K562 (cell line): ENCODE measurements at regions not wholly inside any gene's neighbourhood (a gene's known extent, or its start where the extent isn't known, plus 50 kb on each side); places are given as distances from the start of the nearest gene placed in this dataset.

Source experiments
- ATAC-seq: fragments of 200-7000 bp; cut with Tn5 transposase; 3 replicates; pipeline ENCODE4 v1.9.1; 2020; ENCODE audit warnings: moderate library complexity
- BruUV-seq: library from RNA; stranded (reverse); fragments of 400-500 nt; replicated peaks from 2 replicates; lab custom pipeline; 2021; lab: Mats Ljungman, UMichigan
- CTCF ChIA-PET: fragments of 300-600 bp; formaldehyde crosslinking; extraction: SDS; loops from one replicate; lab custom pipeline; 2021; ENCODE audit warnings: low intra/inter-chr PET ratio; lab: Yijun Ruan, JAX
- POLR2A ChIA-PET: fragments of 300-600, 350-650 bp; sonication (Branson Sonifier 250); formaldehyde crosslinking; extraction: SDS; loops from one replicate; lab custom pipeline; 2021; ENCODE audit warnings: antibody characterized with exemption, inconsistent platforms; lab: Yijun Ruan, JAX
- DNase-seq, 4 experiments: peaks; one replicate each; pipeline versions ENCODE4 v3.0.0 to v3.0.0-alpha.2; 2011 to 2018; ENCODE audit warnings: low spot score in 3 of 4, mixed read lengths in 3 of 4; ENCODE audit errors: extremely low read depth in 1 of 4
- FAIRE-seq: peaks from 2 replicates; lab custom pipeline; 2011; peaks lifted over from hg19 to GRCh38; lab: Jason Lieb, UNC
- H2AFZ ChIP-seq: 2 replicates; pipeline ENCODE4 v1.6.0; 2011; ENCODE audit warnings: low read depth, low read length, control low read depth, inconsistent platforms
- H3K27ac ChIP-seq: fragments of 200-600 bp; 3 replicates; pipeline ENCODE4 v1.8.0; 2011; ENCODE audit warnings: low read depth, mild to moderate bottlenecking, control low read depth, inconsistent platforms, low read length, moderate library complexity, mixed read lengths; ENCODE audit errors: extremely low read depth
- H3K27me3 ChIP-seq, 2 experiments: fragments of 300-600 bp in 1 of 2; 2 replicates in 1 of 2; 3 replicates in 1 of 2; pipeline versions ENCODE4 v1.6.0 to v1.8.0; 2011; ENCODE audit warnings: inconsistent platforms in 2 of 2, low read length in 2 of 2, mild to moderate bottlenecking in 1 of 2, mixed read lengths in 1 of 2, moderate library complexity in 1 of 2; ENCODE audit not compliant: control insufficient read depth in 2 of 2, insufficient read depth in 2 of 2
- H3K36me3 ChIP-seq: fragments of 300-600 bp; 3 replicates; pipeline ENCODE4 v1.8.0; 2011; ENCODE audit warnings: mild to moderate bottlenecking, low read length, inconsistent platforms; ENCODE audit not compliant: control insufficient read depth, insufficient read depth
- H3K4me1 ChIP-seq, 2 experiments: fragments of 200-600 bp in 1 of 2; replicated peaks in 1 of 2; 2 replicates in 1 of 2; 3 replicates in 1 of 2; pipeline versions ENCODE4 v1.5.1 to v1.8.0; 2011; ENCODE audit warnings: inconsistent platforms in 2 of 2, low read length in 2 of 2, mild to moderate bottlenecking in 1 of 2, mixed read lengths in 1 of 2, moderate library complexity in 1 of 2; ENCODE audit not compliant: control insufficient read depth in 2 of 2, insufficient read depth in 2 of 2
- H3K4me2 ChIP-seq: 2 replicates; pipeline ENCODE4 v1.6.1; 2011; ENCODE audit warnings: low read length, control low read depth, inconsistent platforms, mixed read lengths; ENCODE audit not compliant: insufficient read depth
- H3K4me3 ChIP-seq: fragments of 200-600 bp; sonication (generic), shearing (Covaris generic); 2 replicates; pipeline ENCODE4 v1.5.1; 2016; ENCODE audit warnings: control low read depth, inconsistent platforms
- H3K79me2 ChIP-seq: fragments of 200-600 bp; 3 replicates; pipeline ENCODE4 v1.8.0; 2011; ENCODE audit warnings: low read length, inconsistent platforms; ENCODE audit not compliant: control insufficient read depth, insufficient read depth
- H3K9ac ChIP-seq, 2 experiments: 2 replicates each; pipeline versions ENCODE4 v1.6.0 to v1.6.1; 2011; ENCODE audit warnings: low read depth in 2 of 2, low read length in 2 of 2, control low read depth in 1 of 2, inconsistent platforms in 1 of 2, mild to moderate bottlenecking in 1 of 2, mixed read lengths in 1 of 2; ENCODE audit not compliant: insufficient read depth in 1 of 2
- H3K9me1 ChIP-seq: one replicate; pipeline ENCODE4 v1.6.0; 2011; ENCODE audit warnings: inconsistent platforms, mild to moderate bottlenecking, low read length, moderate library complexity; ENCODE audit not compliant: control insufficient read depth, insufficient read depth
- H3K9me3 ChIP-seq: replicated peaks from 2 replicates; pipeline ENCODE4 v1.5.1; 2011; ENCODE audit warnings: low read depth, low read length, inconsistent platforms; ENCODE audit not compliant: control insufficient read depth, insufficient read depth
- H4K20me1 ChIP-seq: replicated peaks from 2 replicates; pipeline ENCODE4 v1.6.1; 2011; ENCODE audit warnings: low read length, inconsistent platforms, mixed read lengths; ENCODE audit not compliant: control insufficient read depth, insufficient read depth
- ARID2 ChIP-seq: fragments of 450-650 bp; IDR thresholded peaks from 2 replicates; pipeline ENCODE4 v1.6.1; 2017; ENCODE audit warnings: antibody characterized with exemption, mild to moderate bottlenecking
- ATF4 ChIP-seq: fragments of 450-650 bp; formaldehyde crosslinking; IDR thresholded peaks from 2 replicates; pipeline ENCODE4 v1.4.0; 2022; ENCODE audit warnings: mild to moderate bottlenecking, moderate library complexity
- BHLHE40 ChIP-seq: IDR thresholded peaks from 2 replicates; pipeline ENCODE4 v1.6.1; 2011; ENCODE audit warnings: low read length, improper control_type of control experiment
- CHD1 ChIP-seq: fragments of 200-600 bp; sonication (generic); IDR thresholded peaks from one replicate; pipeline ENCODE4 v1.6.1; 2012; ENCODE audit warnings: mild to moderate bottlenecking, moderate library complexity, low read length, inconsistent platforms
- EP400 ChIP-seq: fragments of 450-650 bp; IDR thresholded peaks from 2 replicates; pipeline ENCODE4 v1.6.1; 2017; ENCODE audit warnings: antibody characterized with exemption, mild to moderate bottlenecking, moderate library complexity
- FIP1L1 ChIP-seq: fragments of 200-400 bp; formaldehyde crosslinking; IDR thresholded peaks from 2 replicates; pipeline ENCODE4 v1.6.1; 2018; ENCODE audit warnings: mild to moderate bottlenecking, low read depth, low read length; ENCODE audit not compliant: poor library complexity, severe bottlenecking
- KDM5B ChIP-seq: fragments of 200-600 bp; sonication (generic); IDR thresholded peaks from 2 replicates; pipeline ENCODE4 v1.6.1; 2012; ENCODE audit warnings: low read depth, mild to moderate bottlenecking, moderate library complexity, low read length, control low read depth, inconsistent platforms; ENCODE audit not compliant: insufficient replicate concordance
- RBBP5 ChIP-seq: fragments of 200-600 bp; sonication (generic); IDR thresholded peaks from 2 replicates; pipeline ENCODE4 v1.6.1; 2012; ENCODE audit warnings: borderline replicate concordance, mild to moderate bottlenecking, low read length, control low read depth, inconsistent platforms; ENCODE audit not compliant: insufficient read depth, poor library complexity, severe bottlenecking
- USF1 ChIP-seq: sonication (generic); formaldehyde crosslinking; IDR thresholded peaks from 2 replicates; pipeline ENCODE4 v1.9.0; 2022; ENCODE audit warnings: mild to moderate bottlenecking, missing genetic modification reagents
- XRCC3 ChIP-seq: fragments of 450-650 bp; IDR thresholded peaks from 2 replicates; pipeline ENCODE4 v1.6.1; 2017; ENCODE audit warnings: mild to moderate bottlenecking, moderate library complexity
- ZBTB1 ChIP-seq: sonication (generic); formaldehyde crosslinking; IDR thresholded peaks from 2 replicates; pipeline ENCODE4 v1.8.1; 2023; ENCODE audit warnings: missing genetic modification reagents, low read depth, mild to moderate bottlenecking, borderline replicate concordance
- ZBTB12 ChIP-seq: fragments of 250-450 bp; sonication (Bioruptor Pico); IDR thresholded peaks from 2 replicates; pipeline ENCODE4 v1.4.0; 2020
- WGBS: fragments of 100-300 bp; shearing (Covaris generic); methylation state at CpG from one replicate; pipeline ENCODE4 v1.1.6; 2016; ENCODE audit warnings: low coverage, mixed read lengths; ENCODE audit not compliant: insufficient coverage; ENCODE audit errors: missing lambda C conversion rate; 5-methylcytosine and 5-hydroxymethylcytosine counted together
- in situ Hi-C: fragments of 300-500 bp; cut with MboI; formaldehyde crosslinking; loops from 4 replicates; pipeline ENCODE4 v1.15.0; 2018; ENCODE audit warnings: inconsistent platforms, mixed read lengths
- intact Hi-C: fragments of 100-400 bp; cut with micrococcal nuclease; formaldehyde crosslinking; loops from 2 replicates; pipeline ENCODE4 v1.14.2; 2022

- H3K9me3 ChIP-seq: no peaks in the 10 kb centered on the region
- WGBS: 1% methylated on average over 20 of the region's 20 CpGs
- BruUV-seq: no TSS peak
- POLR2A ChIA-PET: interaction anchor here (0.6 to 1.1 kb wide), 2 partner anchors 16 to 22 kb away, joined by 3 to 4 read pairs; no protein-coding TSS in a partner anchor
- H3K27ac ChIP-seq: no peak overlapping the region
- no peak for ATAC-seq
- CTCF ChIA-PET: no interaction called here
- DNase-seq: no peak
- H3K9ac ChIP-seq: peak overlapping the region in 1 of 2 experiments; percentile 48; a peak in 1 of 4 replicates
- in situ Hi-C loops (no loop called here), intact Hi-C loops (no loop called here)
- TF ChIP-seq KDM5B: no peak
- 0 out of 2 replicates have a peak, but pooled peaks have one; percentile 11 for TF ChIP-seq BHLHE40
- no peak for TF ChIP-seq XRCC3
- H3K4me2 ChIP-seq: no peak overlapping the region
- peaks cover 48 to 90% of the 10 kb centered on the region in 2 experiments for H3K27me3 ChIP-seq
- no peaks in the 10 kb centered on the region for H3K36me3 ChIP-seq
- no peak for FAIRE-seq
- H2AFZ ChIP-seq: no peak overlapping the region
- H3K4me1 ChIP-seq: peaks cover 0 to 3% of the 10 kb centered on the region in 2 experiments; a peak in 1 of 5 replicates
- no peak overlapping the region for H3K4me3 ChIP-seq
- H3K79me2 ChIP-seq: no peaks in the 10 kb centered on the region
- H4K20me1 ChIP-seq: peaks cover 14% of the 10 kb centered on the region
- no peaks in the 10 kb centered on the region for H3K9me1 ChIP-seq
Measured at GRCh38 chr21:43270800-43271301, 102.0 kb downstream of the CRYAA start.

- no peak overlapping the region for H3K9ac ChIP-seq
- WGBS: 2% methylated on average over 20 of the region's 20 CpGs
- DNase-seq (no peak), ATAC-seq (no peak), FAIRE-seq (no peak)
- no peaks in the 10 kb centered on the region for H3K9me1 ChIP-seq
- BruUV-seq: no TSS peak
- H2AFZ ChIP-seq: no peak overlapping the region
- H3K36me3 ChIP-seq: no peaks in the 10 kb centered on the region
- ChIA-PET POLR2A (interaction anchor here (0.5 to 0.7 kb wide), 2 partner anchors 64 to 1122 kb away, joined by 3 to 4 read pairs; no protein-coding TSS in a partner anchor), CTCF (no interaction called here)
- no peak overlapping the region for H3K4me2 ChIP-seq
- intact Hi-C loops (no loop called here), in situ Hi-C loops (no loop called here)
- H3K27me3 ChIP-seq: peaks cover 48 to 87% of the 10 kb centered on the region in 2 experiments
- H3K79me2 ChIP-seq: no peaks in the 10 kb centered on the region
- H3K4me1 ChIP-seq: peaks cover 0 to 3% of the 10 kb centered on the region in 2 experiments; a peak in 1 of 5 replicates
- H3K9me3 ChIP-seq: no peaks in the 10 kb centered on the region
- no peak overlapping the region for H3K4me3 ChIP-seq
- peaks cover 10% of the 10 kb centered on the region for H4K20me1 ChIP-seq
- no peak overlapping the region for H3K27ac ChIP-seq
- no peak for TF ChIP-seq ARID2
- TF ChIP-seq FIP1L1: no peak
- no peak for TF ChIP-seq RBBP5
- TF ChIP-seq EP400: no peak
- TF ChIP-seq ATF4 (CRISPR knock-in tag): no peak
- TF ChIP-seq USF1 (CRISPR knock-in tag): no peak
- TF ChIP-seq ZBTB12 (CRISPR knock-in tag): no peak
- TF ChIP-seq CHD1: no peak
- TF ChIP-seq ZBTB1 (CRISPR knock-in tag): no peak
Measured at GRCh38 chr21:43269957-43270705, 101.3 kb downstream of the CRYAA start.
